ENCODE measurements at regions not wholly inside any gene's neighbourhood (a gene's known extent, or its start where the extent isn't known, plus 50 kb on each side); places are given as distances from the start of the nearest gene placed in this dataset.

- H3K4me3 ChIP-seq (replicated peaks in 1 of 2; ENCODE audit: low read depth in 2 of 2, low read length in 2 of 2) = peak overlapping the region in 1 of 2 donors; percentile 30
- peak; percentile 76 to 95 for DNase-seq (ENCODE audit: low read depth in 2 of 2)
- TF ChIP-seq, protein P1, sequence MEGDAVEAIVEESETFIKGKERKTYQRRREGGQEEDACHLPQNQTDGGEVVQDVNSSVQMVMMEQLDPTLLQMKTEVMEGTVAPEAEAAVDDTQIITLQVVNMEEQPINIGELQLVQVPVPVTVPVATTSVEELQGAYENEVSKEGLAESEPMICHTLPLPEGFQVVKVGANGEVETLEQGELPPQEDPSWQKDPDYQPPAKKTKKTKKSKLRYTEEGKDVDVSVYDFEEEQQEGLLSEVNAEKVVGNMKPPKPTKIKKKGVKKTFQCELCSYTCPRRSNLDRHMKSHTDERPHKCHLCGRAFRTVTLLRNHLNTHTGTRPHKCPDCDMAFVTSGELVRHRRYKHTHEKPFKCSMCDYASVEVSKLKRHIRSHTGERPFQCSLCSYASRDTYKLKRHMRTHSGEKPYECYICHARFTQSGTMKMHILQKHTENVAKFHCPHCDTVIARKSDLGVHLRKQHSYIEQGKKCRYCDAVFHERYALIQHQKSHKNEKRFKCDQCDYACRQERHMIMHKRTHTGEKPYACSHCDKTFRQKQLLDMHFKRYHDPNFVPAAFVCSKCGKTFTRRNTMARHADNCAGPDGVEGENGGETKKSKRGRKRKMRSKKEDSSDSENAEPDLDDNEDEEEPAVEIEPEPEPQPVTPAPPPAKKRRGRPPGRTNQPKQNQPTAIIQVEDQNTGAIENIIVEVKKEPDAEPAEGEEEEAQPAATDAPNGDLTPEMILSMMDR (IDR thresholded peaks at IDR 0.05; ENCODE audit: low read depth, low read length) = no peak
These were observed 599.2 kb upstream of the LUZP2 start for GRCh38 chr11:23897453-23898286.

DNA sequence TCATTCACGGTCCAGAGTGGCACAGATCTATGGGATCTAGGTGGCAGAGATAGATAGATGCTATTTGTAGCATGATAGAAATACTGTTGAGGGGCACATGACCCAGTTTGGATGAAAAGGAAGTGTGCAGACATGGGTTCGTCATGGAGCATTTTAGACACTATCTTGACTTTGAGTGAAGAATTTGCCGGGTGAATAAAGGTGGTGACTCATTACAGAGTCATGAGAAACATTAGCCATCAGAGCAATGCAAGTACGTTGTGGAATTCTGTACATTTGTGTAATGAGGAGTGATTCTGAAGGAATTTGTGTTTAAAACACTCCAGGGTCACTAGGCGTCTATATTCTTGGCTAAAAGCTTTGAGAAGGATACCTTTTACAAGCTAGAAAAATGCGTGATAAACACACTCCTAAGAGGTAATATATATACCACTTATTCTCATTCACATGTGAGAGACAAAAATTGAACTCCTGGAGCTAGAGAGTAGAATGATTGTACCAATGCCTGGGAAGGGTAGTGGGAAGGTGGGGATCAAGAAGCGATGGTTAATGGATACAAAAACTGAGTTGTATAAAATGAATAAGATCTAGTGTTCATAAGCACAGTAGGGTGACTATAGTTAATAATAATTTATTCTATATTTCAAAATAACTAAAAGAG is 593.7 kb upstream of the LUZP2 start:
- TF ChIP-seq, protein P1 (IDR thresholded peaks at IDR 0.05; ENCODE audit: low read depth, low read length) = no peak
- no peak overlapping the region for H3K4me3 ChIP-seq (replicated peaks in 1 of 2; ENCODE audit: low read depth in 2 of 2, low read length in 2 of 2)
- DNase-seq (ENCODE audit: low read depth in 2 of 2) = peak; percentile 86 to 96

GRCh38 chr11:23919455-23919854 is 577.4 kb upstream of the LUZP2 start:
- TF ChIP-seq, protein P1 (IDR thresholded peaks at IDR 0.05; ENCODE audit: low read depth, low read length) = no peak
- peak in 1 of 2 donors; percentile 22 for DNase-seq (ENCODE audit: low read depth in 2 of 2)
- no peak overlapping the region for H3K4me3 ChIP-seq (replicated peaks in 1 of 2; ENCODE audit: low read depth in 2 of 2, low read length in 2 of 2)

GRCh38 chr11:23923357-23923756 is 573.5 kb upstream of the LUZP2 start:
- no peak for DNase-seq (ENCODE audit: low read depth in 2 of 2)
- TF ChIP-seq, protein P1 (IDR thresholded peaks at IDR 0.05; ENCODE audit: low read depth, low read length) = no peak
- no peak overlapping the region for H3K4me3 ChIP-seq (replicated peaks in 1 of 2; ENCODE audit: low read depth in 2 of 2, low read length in 2 of 2)

- TF ChIP-seq, protein P1 (IDR thresholded peaks at IDR 0.05; ENCODE audit: low read depth, low read length) = no peak
- DNase-seq (ENCODE audit: low read depth in 2 of 2) = no peak
- no peak overlapping the region for H3K4me3 ChIP-seq (replicated peaks in 1 of 2; ENCODE audit: low read depth in 2 of 2, low read length in 2 of 2)
These were observed 572.6 kb upstream of the LUZP2 start for GRCh38 chr11:23924226-23924625.

DNA sequence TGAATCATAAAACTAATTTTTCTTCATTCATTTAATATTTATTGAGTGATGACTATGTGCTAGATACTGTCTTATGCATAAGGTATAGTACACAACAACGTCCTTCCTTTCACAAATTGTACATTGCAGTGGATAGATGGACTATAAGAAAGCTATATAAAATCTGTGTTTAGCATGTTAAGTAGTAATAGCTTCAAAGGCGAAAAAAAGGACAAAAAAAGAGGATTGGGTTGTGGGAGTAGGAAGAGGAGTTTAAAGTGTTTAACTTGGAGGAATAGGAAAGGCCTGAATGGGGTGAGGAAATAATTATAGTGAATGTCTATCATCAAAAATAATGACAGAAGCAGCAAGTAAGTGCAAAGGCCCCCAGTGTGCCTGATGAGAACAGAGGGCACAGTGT is 565.4 kb upstream of the LUZP2 start:
- no peak for DNase-seq (ENCODE audit: low read depth in 2 of 2)
- no peak overlapping the region for H3K4me3 ChIP-seq (replicated peaks in 1 of 2; ENCODE audit: low read depth in 2 of 2, low read length in 2 of 2)
- TF ChIP-seq, protein P1 (IDR thresholded peaks at IDR 0.05; ENCODE audit: low read depth, low read length) = no peak

Measured in cardiac fibroblast (primary cell).